COR-L47 (cell line): ENCODE measurements at regions not wholly inside any gene's neighbourhood (a gene's known extent, or its start where the extent isn't known, plus 50 kb on each side); places are given as distances from the start of the nearest gene placed in this dataset.
"Not testable (repeated sequence)": the region's sequence is repeated elsewhere in the genome, so short reads cannot be mapped to it uniquely, and the experiment has no call there.

ENCODE experiments used
- DNase-seq: peaks from one replicate; lab custom pipeline; 2025; lab: John Stamatoyannopoulos, UW

DNA sequence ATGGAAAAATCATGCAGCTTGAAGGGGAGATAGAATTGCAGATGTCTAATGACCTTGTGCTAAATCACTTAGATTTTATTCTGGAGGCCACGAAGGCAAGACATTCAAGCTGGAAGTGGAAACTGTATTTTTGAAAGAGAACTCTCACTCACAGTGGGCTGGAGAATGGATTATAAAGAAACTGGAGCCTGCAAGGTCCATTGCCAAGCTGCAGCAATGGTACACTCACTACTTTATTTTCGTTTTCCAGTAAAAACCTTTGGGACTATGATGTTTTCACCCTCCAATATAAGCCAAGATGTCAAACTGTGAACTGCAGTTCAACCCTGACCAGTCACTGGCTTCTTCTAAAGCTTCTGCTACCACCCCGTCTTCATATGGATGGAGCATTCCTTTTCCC, 62.0 kb downstream of the SKIDA1 start:
- DNase-seq = no peak

DNA sequence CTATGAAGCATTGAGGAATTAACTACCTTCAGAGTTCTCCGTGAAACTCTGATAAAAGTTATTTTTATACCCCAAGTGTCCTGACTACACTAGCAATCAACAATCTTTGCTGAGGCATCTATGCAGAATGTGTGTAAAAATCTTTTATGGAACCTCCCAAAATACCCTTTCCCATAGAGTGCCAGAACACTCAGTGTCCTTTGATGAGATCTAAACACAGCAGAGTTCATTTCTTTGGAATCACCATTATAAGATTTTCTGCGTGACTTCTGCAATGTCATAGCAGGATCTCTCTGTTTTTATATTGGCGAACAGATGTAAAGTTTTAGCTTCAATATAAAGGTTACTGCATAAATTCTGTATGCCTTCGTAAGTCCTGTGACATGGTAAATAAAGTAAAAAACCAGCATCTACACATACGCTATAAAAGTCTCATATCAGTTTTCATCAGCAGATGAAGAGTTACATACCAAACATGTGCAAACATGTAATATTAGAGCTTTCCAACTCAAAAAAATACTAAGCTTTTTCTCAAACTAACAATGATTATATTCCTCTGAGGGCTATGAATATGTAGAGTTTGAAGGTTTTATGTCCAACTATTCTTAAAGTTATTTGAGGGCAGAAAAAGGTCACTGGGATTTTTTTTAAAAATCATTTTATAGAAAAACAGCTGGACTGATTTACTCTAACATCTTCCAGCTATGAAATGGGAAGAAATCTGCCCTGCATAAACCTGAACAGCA, 67.2 kb downstream of the SKIDA1 start:
- DNase-seq = no peak

DNA sequence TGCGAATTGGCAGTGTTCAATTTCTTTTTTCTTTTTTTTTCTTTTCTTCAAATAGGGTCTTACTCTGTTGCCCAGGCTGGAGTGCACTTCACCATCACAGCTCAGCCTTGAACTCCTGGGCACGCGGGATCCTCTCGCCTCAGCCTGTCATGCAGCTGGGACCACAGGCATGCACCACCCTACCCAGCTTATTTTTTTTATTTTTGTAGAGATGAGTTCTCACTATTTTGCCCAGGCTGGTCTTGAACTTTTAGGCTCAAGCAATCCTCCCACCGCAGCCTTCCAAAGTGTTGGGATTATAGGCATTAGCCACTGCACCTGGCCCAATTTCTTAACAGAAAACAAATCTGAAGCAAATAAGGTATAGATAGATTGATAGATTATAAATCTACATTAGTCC, 69.3 kb downstream of the SKIDA1 start:
- DNase-seq = no peak

DNA sequence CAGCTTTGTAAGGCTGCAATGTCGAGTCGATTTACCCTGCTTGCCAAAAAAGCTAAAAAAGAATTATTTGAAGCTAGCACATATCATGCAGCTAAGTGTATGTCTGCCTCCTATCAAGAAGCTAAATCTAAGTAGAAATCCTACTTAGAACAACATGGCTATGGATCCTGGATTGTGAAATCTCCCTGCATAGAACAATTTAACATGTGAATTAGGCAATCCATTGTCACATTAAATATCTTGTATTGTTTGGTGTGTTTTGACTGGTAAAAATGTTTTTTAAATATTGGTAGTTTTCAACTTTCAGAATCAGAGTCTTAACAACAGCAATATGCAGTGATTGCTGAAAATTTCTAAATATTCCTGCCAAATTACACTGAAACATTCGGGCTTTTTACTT, 73.3 kb downstream of the SKIDA1 start:
- DNase-seq = no peak

DNA sequence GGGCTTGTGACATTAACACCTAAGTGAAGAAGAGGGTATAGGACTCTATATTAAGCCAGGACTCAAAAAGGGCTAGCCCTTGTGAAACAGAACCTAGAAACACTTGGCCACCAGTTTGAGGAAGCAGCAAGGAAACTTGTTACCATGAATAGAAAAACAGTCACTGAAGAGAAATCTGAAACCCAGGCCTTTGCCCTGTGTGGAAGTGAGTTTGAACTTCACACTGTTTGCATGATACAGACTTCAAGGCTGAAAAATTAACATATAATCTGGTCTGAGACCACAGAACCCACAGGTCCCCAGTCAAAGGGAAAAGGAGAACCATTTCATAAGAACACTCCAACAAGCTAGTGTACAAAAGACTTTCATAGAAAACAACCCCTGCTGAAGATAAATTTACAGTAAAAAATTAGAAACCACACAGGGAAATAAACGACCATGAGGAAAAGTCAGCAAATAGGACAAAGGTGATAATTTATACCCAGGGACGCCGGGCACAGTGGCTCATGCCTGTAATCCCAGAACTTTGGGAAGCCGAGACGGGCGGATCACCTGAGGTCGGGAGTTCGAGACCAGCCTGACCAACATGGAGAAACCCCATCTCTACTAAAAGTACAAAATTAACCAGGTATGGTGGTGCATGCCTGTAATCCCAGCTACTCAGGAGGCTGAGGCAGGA, 76.1 kb downstream of the SKIDA1 start:
- no peak for DNase-seq

DNA sequence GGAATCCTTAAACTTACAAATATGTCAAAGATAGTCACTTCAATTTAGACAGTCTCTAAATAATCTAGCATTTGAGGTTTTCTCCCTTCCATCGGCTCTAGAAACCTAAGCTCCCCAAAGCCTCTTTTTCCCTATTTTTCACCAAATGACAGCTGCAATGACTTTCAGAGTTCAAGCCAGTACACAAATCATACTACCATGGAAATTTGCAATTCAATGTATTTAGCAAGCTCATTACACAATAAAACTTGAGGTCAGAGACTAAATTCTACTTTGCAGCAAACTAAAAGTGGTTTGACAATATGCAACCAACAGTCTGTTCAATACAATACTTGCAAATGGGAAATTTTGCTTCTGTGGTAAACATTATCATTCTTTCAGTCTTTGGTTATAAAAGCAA, 80.3 kb downstream of the SKIDA1 start:
- no peak for DNase-seq

DNA sequence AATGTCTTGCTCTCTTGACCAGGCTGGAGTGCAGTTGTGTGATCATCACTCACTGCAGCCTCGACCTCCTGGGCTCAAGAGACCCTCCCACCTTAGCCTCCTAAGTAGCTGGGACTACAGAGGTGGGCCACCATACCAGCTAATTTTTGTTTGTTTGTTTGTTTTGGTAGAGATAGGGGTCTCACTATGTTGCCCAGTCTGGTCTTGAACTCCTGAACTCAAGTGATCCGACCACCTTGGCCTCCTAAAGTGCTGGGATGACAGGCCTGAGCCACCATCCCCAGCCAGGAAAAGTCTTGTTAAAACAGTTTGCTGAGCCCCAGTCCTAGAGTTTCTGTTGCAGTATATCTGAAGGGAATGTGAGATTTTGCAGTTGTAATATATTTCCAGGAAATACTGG, 83.9 kb downstream of the SKIDA1 start:
- no peak for DNase-seq

DNA sequence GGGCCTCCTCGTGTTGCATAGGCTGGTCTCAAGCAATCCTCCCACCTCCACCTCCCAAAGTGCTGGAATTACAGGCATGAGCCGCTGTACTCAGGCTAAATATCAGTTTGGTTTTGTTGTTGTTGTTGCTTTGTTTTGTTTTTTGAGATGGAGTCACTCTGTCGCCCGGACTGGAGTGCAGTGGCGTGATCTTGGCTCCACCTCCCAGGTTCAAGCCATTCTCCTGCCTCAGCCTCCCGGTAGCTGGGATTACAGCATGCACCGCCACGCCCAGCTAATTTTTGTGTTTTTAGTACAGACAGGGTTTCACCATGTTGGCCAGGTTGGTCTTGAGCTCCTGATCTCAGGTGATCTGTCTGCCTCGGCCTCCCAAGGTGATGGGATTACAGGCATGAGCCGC, 86.6 kb downstream of the SKIDA1 start:
- DNase-seq = not testable (repeated sequence)

DNA sequence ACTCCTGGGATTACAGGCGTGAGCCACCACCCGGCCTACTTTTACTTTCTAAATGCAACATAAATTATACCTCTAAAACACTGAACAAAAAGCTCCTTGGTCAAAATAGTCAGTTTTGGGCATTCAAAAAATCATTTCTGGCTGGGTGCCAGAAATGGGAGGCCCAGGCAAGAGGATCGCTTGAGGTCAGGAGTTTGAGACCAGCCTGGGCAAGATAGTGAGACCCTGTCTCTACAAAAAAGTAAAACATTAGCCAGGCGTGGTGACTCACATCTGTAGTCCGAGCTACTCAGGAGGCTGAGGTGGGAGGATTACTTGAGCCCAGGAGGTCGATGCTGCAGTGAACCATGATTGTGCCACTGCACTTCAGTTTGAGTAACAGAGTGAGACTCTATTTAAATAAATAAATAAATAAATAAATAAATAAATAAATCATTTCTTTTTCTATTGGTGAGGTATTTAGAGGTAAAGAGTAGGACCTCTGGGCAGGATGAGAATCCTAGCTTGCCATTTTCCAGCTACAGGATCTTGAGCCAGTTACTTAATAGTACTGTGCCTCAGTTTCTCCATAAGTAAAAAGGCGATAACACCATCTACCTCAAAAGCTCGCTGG, 87.6 kb downstream of the SKIDA1 start:
- no peak for DNase-seq

DNA sequence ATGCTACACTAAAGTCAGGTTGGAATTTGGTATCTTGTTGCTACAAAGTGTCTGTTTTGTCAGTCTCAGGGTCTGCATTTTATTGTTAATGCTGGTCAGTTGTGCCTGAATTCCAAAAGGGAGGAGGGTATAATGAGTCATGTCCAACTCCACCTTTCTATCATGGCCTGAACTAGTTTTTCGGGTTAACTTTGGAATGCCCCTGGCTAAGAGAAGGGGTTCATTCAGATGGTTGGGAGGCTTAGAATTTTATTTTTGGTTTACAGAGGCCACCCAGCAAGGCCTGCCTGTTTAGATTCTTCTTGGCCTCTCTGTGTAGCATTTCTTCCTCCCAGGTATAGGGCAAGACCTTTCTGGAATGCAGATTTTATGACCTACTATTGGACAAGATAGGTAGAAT, 93.2 kb downstream of the SKIDA1 start:
- DNase-seq = no peak

DNA sequence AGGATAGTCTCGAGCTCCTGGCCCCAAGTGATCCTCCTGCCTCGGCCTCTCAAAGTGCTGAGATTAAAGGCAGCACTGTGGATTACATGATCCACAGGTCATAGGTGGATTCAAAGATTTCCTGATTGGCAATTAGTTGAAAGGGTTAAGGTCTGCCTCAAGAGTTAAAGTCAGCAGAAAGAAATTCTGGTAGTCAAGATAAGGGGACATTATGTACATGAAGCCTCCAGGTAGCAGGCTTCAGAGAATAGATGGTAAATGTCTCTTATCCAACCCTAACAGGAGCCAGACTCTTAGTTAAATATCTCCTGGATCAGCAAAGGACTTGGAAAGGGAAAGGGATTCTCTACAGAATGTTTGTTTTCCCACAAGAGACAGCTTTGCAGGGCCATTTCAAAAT, 93.7 kb downstream of the SKIDA1 start:
- no peak for DNase-seq

DNA sequence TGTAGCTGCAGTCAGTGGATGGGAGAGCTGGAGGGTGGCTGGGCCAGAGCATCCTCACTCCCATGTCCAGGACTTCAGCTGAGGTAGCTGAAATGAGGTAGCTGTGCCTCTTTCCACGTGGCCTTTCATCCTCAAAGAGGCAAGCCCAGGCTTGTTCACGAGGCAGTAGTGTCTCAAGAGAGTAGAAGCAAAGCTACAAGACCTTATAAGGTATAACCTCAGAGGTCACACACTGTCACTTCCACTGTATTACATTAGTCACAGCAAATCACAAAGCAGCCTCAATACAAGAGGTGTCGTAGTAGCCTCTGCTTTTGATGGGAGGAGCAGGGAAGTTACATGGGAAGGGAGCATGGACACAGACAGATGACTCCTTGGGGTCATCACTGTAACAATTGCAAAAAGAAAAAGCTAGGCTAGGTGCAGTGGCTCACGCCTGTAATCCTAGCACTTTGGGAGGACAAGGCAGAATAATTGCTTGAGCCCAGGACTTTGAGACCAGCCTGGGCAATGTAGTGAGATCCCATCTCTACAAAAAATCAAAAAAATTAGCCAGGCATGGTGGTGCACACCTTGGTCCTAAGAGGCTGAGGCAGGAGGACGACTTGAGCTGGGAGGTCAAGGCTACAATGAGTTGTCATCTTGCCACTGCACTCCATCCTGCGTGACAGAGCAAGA, 97.5 kb downstream of the SKIDA1 start:
- no peak for DNase-seq

DNA sequence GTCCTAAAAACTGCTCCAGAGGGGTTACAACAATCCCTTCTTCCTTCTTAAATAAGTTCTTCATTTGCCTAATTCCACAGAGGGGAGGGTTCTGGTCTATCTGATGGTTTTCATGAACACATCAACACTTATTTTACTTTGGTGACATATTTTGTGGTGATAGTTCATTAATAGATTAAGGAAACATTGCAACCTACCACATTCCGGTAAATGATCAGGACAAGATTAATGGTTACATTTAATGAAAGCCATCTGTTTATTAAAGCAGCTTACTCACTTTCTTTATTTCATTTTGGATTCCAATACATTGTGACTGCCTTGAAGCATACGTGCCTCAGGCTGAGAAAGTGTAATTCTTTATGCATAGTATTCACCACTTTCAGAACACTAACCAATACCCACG, 101.0 kb downstream of the SKIDA1 start:
- DNase-seq = no peak

DNA sequence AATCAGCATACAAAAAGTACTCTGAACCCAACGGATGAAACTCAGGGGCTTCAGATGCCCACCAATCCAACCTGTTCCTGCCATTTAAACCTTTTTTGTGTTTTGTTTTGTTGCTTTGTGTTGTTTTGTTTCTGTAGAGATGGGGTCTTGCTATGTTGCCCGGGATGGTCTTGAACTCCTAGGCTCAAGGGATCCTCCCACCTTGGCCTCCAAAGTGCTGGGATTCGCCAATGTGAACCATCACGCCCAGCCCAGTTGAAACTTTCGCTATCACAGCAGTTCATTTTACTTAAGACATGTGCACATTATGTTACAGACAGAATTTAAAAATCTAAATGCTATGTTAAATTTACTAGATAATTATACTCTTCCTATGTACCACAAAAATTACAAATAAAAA, 101.6 kb downstream of the SKIDA1 start:
- DNase-seq = no peak

DNA sequence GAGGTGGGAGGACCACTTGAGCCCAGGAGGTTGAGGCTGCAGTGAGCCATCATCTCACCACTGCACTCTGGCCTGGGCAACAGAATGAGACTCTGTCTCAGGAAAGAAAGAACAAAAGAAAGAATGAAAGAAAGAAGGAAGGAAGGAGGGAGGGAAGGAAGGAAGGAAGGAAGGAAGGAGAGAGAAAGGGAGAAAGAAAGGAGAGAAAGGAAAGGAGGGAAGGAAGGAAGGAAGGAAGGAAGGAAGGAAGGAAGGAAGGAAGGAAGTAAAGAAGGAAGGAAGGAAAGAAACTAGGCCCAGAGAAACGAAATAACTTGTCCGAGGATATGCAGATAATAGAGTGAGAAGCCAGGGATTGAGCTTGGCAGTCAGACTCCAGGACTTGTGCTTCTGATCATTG, 102.1 kb downstream of the SKIDA1 start:
- no peak for DNase-seq

DNA sequence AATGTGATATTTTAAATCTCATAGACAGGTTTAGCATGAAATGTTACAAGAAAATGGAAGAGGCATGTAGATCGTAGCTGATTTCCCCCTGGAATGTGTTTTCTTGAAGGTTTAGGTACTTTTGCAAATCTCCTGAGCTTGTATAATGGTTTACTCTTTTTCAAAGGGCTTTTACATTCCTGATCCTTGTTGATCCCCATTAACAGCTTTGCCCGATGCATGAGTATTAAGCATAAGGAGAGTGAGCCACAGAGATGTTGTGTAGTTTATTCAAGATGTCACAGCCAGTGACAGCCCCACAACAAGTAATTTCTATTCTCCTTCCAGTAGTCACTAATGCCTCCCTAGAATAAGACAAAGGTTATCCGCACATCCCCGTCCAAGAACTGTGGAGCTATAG, 103.7 kb downstream of the SKIDA1 start:
- no peak for DNase-seq

DNA sequence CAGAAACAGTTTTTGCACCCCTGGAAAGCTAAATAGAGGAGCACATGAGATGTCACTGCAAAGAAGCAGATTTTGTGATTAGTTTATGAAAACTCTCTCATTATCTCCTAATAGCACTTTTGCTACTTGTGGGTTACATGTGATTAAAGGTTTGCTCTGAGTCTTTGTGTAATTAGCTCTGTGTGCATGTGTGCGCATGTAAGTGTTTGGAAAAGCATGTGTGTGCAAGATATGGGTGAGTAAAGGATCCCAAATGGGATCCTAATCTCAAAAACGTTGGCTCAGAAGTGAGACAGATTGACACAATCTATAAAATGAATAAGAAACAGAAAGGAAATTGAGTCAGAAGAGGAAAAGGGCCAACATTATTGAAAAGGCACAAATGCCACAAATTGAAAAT, 104.5 kb downstream of the SKIDA1 start:
- no peak for DNase-seq

DNA sequence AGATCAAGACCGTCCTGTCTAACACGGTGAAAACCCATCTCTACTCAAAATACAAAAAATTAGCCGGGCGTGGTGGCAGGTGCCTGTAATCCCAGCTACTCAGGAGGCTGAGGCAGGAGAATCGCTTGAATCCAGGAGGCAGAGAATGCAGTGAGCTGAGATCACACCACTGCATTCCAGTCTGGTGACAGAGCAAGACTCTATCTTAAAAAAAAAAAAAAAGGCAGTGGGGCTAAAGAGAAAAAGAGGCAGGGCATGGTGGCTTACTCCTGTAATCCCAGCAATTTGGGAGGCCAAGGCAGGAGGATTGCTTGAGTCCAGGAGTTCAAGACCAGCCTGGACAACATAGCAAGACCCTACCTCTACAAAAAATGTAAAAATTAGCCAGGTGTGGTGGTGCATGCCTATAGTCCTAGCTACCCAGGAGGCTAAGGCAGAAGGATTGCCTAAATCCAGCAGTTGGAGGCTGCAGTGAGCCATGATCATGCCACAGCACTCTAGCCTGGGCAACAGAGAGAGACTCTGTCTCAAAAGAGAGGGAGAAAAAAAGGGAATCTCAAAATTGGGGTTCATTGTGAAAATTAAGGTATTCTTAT, 106.4 kb downstream of the SKIDA1 start:
- not testable (repeated sequence) for DNase-seq

DNA sequence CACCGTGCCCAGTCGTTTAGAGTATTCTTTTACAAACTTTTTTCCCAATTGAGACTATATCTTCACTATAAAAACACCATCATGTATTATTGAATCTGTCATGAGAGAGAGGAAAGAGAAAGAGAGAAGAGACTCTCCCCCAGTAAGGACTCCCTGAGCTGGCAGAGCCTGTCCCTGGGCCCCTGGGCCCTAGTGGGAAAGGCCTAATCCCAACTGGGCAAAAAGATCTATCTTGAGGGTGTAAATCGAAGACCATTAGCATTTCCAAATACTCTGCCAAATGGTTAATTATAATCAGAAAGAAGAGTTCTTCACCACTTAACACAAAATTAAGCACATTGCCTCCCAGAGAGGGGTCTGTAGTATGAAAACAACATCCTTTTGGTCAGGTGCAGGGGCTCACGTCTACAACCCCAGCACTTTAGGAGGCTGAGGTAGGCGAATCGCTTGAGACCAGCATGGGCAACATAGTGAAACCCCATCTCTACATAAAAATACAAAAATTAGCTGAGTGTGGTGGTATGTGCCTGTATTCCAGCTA, 108.2 kb downstream of the SKIDA1 start:
- DNase-seq = no peak

DNA sequence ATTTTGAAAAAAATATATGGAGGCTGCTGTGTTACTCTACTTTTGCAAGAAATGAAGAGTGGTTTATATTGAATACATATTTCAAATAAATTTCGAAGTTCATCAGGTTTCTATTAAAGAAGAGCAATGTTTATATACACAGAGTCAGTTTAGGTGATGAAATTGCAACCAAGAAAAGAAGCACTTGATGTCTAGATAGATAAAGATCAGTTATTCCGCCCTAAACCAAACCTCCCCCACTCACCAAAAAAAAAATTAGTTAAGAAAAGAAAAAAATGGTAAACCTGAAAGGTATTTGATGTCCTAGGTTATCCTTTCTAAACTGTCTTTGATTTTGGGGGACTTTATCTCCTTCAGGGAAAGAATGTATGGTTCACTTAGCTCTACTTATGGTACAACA, 111.8 kb downstream of the SKIDA1 start:
- DNase-seq = no peak

DNA sequence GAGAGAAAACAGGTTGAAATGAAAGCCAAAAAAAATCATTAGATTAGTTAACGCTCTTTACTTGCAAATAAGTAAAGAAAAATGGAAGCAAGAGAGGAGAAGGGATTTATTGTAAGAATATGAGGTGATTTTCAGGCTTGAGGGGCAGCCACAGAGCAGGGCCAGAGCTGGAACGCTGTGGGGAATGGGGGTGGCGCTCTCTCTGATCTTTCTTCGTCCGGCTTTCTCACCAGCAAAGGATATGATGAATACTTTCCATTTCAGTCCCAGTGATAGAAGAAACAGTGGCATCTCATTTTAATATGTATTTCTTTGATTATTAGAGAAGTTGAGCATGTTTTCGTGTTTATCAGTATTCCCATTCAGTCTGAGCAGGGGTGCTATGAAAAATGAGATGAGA, 112.2 kb downstream of the SKIDA1 start:
- no peak for DNase-seq

DNA sequence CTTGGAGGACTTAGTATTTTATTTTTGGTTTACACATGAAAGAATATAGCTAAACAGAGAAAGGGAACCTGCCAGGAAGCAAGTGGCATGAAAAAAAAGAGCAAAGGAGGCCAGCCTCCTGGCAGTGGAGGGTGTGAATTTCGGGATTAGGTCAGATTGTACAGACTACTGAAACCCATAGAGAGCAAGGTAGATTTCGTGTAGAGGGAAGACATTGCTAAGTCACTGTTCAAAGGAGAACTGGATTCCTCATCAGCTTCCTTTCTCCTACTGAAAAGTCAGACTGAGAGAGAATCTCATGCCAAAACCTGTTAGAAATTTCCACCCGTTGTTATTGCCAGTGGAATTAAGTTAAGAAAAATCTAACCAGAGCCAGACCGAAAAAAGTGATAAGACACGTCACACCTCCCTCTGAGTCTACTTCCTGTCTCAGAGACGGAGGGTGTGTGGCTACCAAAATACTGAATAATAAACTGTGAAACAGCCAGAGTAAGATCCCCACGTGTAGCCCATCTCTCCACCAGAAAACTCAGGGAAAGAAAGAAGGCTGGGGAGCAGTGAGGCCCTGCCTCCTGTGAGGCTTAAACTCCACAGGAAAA, 118.8 kb downstream of the SKIDA1 start:
- no peak for DNase-seq
